ENCODE measurements at regions not wholly inside any gene's neighbourhood (a gene's known extent, or its start where the extent isn't known, plus 50 kb on each side); places are given as distances from the start of the nearest gene placed in this dataset.

- TF ChIP-seq, protein P1, sequence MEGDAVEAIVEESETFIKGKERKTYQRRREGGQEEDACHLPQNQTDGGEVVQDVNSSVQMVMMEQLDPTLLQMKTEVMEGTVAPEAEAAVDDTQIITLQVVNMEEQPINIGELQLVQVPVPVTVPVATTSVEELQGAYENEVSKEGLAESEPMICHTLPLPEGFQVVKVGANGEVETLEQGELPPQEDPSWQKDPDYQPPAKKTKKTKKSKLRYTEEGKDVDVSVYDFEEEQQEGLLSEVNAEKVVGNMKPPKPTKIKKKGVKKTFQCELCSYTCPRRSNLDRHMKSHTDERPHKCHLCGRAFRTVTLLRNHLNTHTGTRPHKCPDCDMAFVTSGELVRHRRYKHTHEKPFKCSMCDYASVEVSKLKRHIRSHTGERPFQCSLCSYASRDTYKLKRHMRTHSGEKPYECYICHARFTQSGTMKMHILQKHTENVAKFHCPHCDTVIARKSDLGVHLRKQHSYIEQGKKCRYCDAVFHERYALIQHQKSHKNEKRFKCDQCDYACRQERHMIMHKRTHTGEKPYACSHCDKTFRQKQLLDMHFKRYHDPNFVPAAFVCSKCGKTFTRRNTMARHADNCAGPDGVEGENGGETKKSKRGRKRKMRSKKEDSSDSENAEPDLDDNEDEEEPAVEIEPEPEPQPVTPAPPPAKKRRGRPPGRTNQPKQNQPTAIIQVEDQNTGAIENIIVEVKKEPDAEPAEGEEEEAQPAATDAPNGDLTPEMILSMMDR (conservative IDR thresholded peaks at IDR 0.05; ENCODE audit: low read depth in 2 of 2), result no peak
- no peak for TF ChIP-seq REST (IDR thresholded peaks at IDR 0.05; ENCODE audit: unreplicated experiment)
- TF ChIP-seq ZNF331 (CRISPR knock-in tag; IDR thresholded peaks at IDR 0.05; ENCODE audit: low read depth), result no peak
- no peak for TF ChIP-seq POLR2AphosphoS5 (IDR thresholded peaks at IDR 0.05; ENCODE audit: low read depth)
These were observed 1417.9 kb upstream of the GOT2 start for GRCh38 chr16:60151987-60152386.
